GM19468 (cell line): ENCODE measurements at regions not wholly inside any gene's neighbourhood (a gene's known extent, or its start where the extent isn't known, plus 50 kb on each side); places are given as distances from the start of the nearest gene placed in this dataset.
"Not testable (repeated sequence)": the region's sequence is repeated elsewhere in the genome, so short reads cannot be mapped to it uniquely, and the experiment has no call there.

Source experiments
- ATAC-seq: cut with Tn5 transposase; IDR thresholded peaks from one replicate; pipeline ENCODE4 v1.9.1; 2021; ENCODE audit warnings: mild to moderate bottlenecking, moderate library complexity, moderate number of reproducible peaks; ENCODE audit not compliant: unreplicated experiment; ENCODE audit errors: extremely low read depth

DNA sequence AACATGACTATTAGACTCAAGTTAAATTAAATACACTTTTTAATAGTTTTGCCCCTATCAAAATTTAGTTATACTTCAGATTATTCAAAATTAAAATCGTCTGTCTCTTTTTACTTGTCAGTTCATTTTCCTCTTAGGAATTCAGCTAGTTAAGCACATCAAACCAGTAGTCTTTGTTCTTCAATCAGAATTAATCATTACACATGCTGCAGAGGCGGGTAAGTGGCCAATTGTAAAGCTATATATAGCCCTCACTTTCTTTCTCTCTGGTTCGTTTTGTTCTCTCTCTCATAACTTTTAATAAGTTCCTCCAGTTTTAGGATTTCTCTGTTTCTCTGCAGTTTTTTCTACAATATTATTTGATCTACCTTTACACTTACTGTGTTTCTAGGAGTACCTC lies 359.1 kb upstream of the PABPC4L start:
- no peak for ATAC-seq

- no peak for ATAC-seq
Measured at GRCh38 chr4:134552063-134552462, 350.5 kb upstream of the PABPC4L start.

DNA sequence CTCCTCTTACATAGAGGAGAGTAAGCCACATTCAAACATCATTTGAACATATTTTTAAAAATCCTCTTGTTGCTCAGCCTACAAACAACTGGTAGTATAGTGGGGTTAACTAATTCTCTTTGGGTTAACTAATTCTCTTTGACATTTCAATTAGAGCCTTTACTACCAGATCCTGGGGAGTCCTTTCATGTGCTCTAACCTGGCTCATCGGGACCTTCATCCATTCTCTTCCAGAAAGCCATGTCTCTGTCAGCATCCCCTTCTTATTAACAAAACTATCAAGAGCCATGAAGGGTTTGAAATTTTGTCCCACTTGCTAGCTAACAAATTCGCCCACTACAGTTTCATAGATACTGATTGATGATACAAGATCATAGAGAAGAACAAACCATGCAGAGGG lies 349.8 kb upstream of the PABPC4L start:
- ATAC-seq: no peak

DNA sequence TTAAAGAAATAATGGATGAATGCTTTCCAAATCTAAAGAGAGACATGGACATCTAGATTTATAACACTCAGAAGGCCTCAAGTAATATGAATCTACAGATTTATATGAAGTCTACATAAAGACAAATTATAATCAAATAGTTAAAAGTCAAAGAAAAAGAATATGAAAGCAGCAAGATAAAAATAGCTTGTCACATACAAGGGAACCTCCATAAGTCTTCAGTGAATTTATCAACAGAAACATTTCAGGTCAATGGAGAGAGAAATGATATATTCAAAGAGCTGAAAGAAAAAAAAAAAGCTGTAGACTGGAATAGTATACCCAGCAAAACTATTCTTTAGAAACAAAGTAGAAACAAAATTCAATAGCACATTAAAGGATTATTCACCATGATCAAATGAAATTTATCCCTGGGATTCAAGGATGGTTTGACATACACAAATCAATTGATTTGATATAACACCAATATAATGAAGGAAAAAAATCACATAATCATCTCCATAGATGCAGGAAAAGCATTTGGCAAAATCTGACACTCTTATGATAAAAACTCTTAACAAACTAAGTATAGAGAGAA lies 346.6 kb upstream of the PABPC4L start:
- ATAC-seq: no peak

DNA sequence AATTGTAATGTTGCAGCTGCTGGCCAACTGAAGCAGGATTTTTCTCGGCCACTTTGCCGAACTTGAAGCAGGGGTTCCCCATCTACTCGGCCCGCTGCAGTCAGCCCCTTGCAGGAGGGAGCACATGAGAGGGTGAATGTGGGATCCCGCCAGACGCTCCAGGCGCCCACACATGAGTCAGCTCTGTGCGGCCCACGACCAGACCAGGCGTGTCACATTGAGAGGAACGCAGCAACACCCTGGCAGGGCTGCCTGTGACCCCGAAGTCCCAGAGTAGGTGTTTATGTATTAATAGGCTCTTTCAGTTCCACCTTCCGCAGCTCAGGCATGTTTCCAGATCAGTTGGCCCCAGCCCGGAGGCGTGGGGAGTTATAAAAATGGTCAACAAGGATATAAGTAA lies 344.7 kb upstream of the PABPC4L start:
- no peak for ATAC-seq

DNA sequence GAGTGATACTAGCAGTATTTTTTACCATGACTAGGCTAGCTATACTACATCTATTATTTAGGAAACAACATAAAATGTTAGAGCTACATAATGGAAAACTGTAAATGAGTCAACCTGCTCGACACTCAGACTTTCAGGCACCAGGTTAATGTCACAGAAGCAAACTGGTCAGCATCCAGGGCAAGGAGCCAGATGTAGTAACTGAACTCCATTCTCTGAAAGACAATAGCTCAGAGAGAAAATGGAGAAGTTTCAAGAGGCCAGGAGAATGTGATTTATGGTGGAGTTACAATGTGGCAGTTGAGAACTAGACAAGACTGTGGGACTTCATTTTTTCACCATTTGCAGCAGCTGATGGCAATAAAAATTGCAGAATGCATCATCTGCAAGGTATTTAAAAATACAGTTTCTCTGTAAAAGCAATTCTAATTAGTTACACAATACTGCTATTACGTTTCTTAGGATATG lies 342.7 kb upstream of the PABPC4L start:
- no peak for ATAC-seq

DNA sequence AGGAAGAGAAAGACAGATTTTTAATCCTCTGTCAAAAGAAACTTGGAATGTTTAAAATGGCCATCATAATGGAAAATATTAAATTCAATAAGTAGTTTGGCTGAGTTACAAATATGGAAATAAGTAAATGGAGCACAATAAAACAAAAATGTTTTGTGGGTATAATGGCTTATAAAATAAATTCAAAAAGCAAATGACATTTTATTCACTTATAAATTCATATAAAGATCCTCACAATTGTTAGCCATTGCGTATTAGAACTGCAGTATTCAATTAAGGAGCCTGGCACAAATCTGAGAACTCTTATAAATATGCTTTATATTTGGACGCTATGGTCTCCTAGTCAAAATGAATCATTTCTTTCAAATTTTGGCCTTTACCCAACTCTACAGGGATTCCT lies 339.0 kb upstream of the PABPC4L start:
- ATAC-seq: no peak

DNA sequence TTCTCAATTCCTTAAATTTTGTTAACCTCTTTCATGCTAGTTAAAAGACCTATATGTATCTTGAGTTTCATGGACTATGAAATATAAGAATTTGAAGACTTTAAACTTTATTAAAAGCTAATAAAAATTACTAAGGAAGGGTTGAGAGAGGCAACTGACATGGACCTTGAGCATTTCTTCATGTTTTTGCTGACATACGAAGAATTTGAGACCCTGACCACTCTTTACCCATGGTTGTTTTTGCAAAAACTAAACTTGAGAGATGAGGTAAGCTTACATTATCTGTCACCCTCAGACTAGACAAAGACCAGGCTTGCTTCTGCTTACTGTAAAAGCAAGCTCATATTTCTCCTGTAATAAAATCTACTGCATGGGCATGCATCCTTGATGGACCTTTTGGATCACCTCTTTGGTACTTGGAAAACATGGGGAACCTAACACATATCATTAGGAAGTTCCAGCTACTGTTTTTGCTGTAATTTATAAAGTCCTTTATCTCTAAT lies 338.2 kb upstream of the PABPC4L start:
- ATAC-seq: no peak

- no peak for ATAC-seq
Measured at GRCh38 chr4:134537701-134538100, 336.1 kb upstream of the PABPC4L start.

DNA sequence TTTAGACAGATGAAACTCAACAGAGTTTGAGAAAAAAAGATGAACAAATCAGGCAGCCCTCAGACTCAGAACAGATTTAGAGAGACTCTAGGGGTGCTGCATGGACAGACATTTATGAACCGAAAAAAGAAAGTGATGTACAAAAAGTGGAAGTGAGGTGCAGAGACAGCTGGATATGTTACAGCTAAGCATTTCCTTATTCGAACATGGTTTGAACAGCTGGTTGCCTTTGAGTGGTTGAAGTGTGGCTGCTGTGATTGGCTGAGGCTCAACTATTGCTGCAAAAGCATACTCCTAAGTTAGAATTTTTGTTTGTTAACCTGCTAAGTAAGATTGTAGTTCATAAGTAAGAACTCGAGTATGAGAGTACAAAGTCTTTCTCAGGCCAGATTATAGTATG lies 331.5 kb upstream of the PABPC4L start:
- ATAC-seq: no peak

GRCh38 chr4:134531013-134531412 lies 329.4 kb upstream of the PABPC4L start:
- ATAC-seq: no peak

- ATAC-seq: no peak
Measured at GRCh38 chr4:134529629-134530028, 328.0 kb upstream of the PABPC4L start.

- no peak for ATAC-seq
Measured at GRCh38 chr4:134518574-134519217, 317.1 kb upstream of the PABPC4L start.

DNA sequence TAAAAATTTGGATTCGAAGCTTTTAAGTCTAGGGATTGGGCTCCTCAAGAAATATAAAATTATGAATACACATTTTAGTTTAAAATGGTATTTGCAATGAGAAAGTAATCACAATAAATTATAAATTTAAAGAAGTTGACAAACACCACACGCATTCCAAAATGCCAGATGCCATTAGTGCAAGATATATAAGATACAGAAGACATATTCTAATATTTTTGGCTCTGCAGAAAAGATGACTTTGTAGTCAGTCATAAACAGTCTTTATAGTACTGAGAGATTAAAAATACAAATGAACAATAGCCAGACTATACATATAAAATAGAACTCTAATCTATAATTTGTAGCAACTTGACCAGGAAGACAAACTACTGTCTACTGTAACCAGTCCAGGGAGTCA lies 309.0 kb upstream of the PABPC4L start:
- ATAC-seq: no peak

DNA sequence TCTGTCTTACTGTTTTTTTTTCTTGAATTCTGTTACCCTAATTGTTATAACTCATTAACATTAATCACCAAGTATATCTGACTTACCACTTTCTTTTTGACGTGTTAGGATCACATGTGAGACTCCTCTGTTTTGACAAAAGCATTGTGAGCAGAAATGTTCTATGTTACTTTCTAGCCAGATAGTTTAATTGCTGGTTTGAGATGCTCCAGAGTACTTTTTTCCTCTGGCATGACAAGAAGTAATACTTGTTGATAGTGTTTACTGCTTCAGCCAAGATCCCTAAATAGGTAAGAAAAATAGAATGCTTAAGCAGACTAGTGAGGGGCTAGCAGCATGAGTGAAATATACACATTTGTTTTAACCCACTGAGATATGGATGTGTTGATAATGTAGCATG lies 303.9 kb upstream of the PABPC4L start:
- ATAC-seq: no peak

- no peak for ATAC-seq
Measured at GRCh38 chr4:134501973-134502643, 300.5 kb upstream of the PABPC4L start.

GRCh38 chr4:134501488-134501887 lies 299.9 kb upstream of the PABPC4L start:
- ATAC-seq: not testable (repeated sequence)

GRCh38 chr4:134499074-134499473 lies 297.5 kb upstream of the PABPC4L start:
- no peak for ATAC-seq

DNA sequence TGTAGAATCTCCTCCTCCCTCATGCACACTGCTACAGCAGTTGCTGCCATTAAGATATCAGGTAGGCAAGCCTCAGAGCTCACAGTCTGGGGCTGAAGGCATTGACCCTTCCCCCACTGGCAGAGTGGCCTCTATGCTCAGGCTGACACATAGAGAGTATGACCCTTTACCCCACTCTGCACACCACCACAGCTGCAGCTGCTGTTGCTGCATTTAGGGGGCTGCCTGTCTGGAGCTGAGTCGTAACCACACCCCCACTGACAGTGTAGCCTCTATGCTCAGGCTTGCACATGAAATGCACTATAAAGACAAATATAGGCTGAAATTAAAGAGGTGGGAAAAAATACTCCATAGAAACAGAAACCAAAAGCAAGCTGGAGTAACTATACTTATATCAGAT lies 289.3 kb upstream of the PABPC4L start:
- ATAC-seq: no peak

GRCh38 chr4:134483514-134483913 lies 281.9 kb upstream of the PABPC4L start:
- ATAC-seq: not testable (repeated sequence)

- ATAC-seq: no peak
Measured at GRCh38 chr4:134471569-134471968, 270.0 kb upstream of the PABPC4L start.
